ENCODE measurements at regions not wholly inside any gene's neighbourhood (a gene's known extent, or its start where the extent isn't known, plus 50 kb on each side); places are given as distances from the start of the nearest gene placed in this dataset.

GRCh38 chr1:195005338-195005737, 1602.9 kb downstream of the KCNT2 start:
- Histone ChIP-seq H2AFZ (no peak overlapping the region), H3K4me3 (no peak overlapping the region), H3K4me1 (ENCODE audit: insufficient read depth) (no peaks in the 10 kb centered on the region), H3K27ac (no peak overlapping the region), H3K9me2 (replicated peaks; ENCODE audit: insufficient read depth) (no peaks in the 10 kb centered on the region), H4K20me1 (ENCODE audit: insufficient read depth, poor library complexity, severe bottlenecking) (no peaks in the 10 kb centered on the region), H3K27me3 (no peaks in the 10 kb centered on the region), H3K79me2 (no peaks in the 10 kb centered on the region), H3K36me3 (replicated peaks; ENCODE audit: insufficient read depth, low read depth) (no peaks in the 10 kb centered on the region), H3K9me3 (ENCODE audit: low read depth) (no peaks in the 10 kb centered on the region), H3K4me2 (no peak overlapping the region)
- no peak for DNase-seq (ENCODE audit: low spot score)
- 35% methylated on average over 3 of the region's 3 CpGs for WGBS (ENCODE audit: low lambda C conversion rate, missing lambda C conversion rate)
- no peak for TF ChIP-seq EZH2phosphoT487 (IDR thresholded peaks at IDR 0.05; ENCODE audit: low read depth, severe bottlenecking, unreplicated experiment)
- no peak for TF ChIP-seq CTCF (IDR thresholded peaks at IDR 0.05; ENCODE audit: poor library complexity)
- no peak for TF ChIP-seq EZH2 (IDR thresholded peaks at IDR 0.05; ENCODE audit: borderline replicate concordance)

GRCh38 chr1:194990483-194990882, 1617.8 kb downstream of the KCNT2 start:
- Histone ChIP-seq H3K27me3 (no peaks in the 10 kb centered on the region), H3K4me1 (ENCODE audit: insufficient read depth) (no peaks in the 10 kb centered on the region), H3K4me2 (no peak overlapping the region), H3K9me2 (replicated peaks; ENCODE audit: insufficient read depth) (no peaks in the 10 kb centered on the region), H3K79me2 (no peaks in the 10 kb centered on the region), H3K36me3 (replicated peaks; ENCODE audit: insufficient read depth, low read depth) (no peaks in the 10 kb centered on the region), H4K20me1 (ENCODE audit: insufficient read depth, poor library complexity, severe bottlenecking) (no peaks in the 10 kb centered on the region), H3K9me3 (ENCODE audit: low read depth) (no peaks in the 10 kb centered on the region), H3K27ac (no peak overlapping the region), H2AFZ (no peak overlapping the region), H3K4me3 (no peak overlapping the region)
- 81% methylated on average over 2 of the region's 2 CpGs for WGBS (ENCODE audit: low lambda C conversion rate, missing lambda C conversion rate)
- no peak for DNase-seq (ENCODE audit: low spot score)
- TF ChIP-seq CTCF (IDR thresholded peaks at IDR 0.05; ENCODE audit: poor library complexity) (no peak), EZH2 (IDR thresholded peaks at IDR 0.05; ENCODE audit: borderline replicate concordance) (no peak), EZH2phosphoT487 (IDR thresholded peaks at IDR 0.05; ENCODE audit: low read depth, severe bottlenecking, unreplicated experiment) (no peak)

- no peak for TF ChIP-seq EZH2phosphoT487 (IDR thresholded peaks at IDR 0.05; ENCODE audit: low read depth, severe bottlenecking, unreplicated experiment)
- no peak for TF ChIP-seq EZH2 (IDR thresholded peaks at IDR 0.05; ENCODE audit: borderline replicate concordance)
- Histone ChIP-seq H3K79me2 (no peaks in the 10 kb centered on the region), H3K4me3 (no peak overlapping the region), H3K36me3 (replicated peaks; ENCODE audit: insufficient read depth, low read depth) (no peaks in the 10 kb centered on the region), H3K4me1 (ENCODE audit: insufficient read depth) (no peaks in the 10 kb centered on the region), H3K27me3 (no peaks in the 10 kb centered on the region), H3K27ac (no peak overlapping the region), H2AFZ (no peak overlapping the region), H3K4me2 (no peak overlapping the region), H3K9me3 (ENCODE audit: low read depth) (no peaks in the 10 kb centered on the region), H4K20me1 (ENCODE audit: insufficient read depth, poor library complexity, severe bottlenecking) (no peaks in the 10 kb centered on the region), H3K9me2 (replicated peaks; ENCODE audit: insufficient read depth) (no peaks in the 10 kb centered on the region)
- no peak for DNase-seq (ENCODE audit: low spot score)
- WGBS (ENCODE audit: low lambda C conversion rate, missing lambda C conversion rate) = 61% methylated on average over 1 of the region's 1 CpG
These were observed 1632.3 kb downstream of the KCNT2 start for GRCh38 chr1:194975913-194976312.

GRCh38 chr1:194968916-194969315, 1639.3 kb downstream of the KCNT2 start:
- DNase-seq (ENCODE audit: low spot score) = no peak
- no peaks in the 10 kb centered on the region for H3K9me3 ChIP-seq (ENCODE audit: low read depth)
- no peak for TF ChIP-seq CTCF (IDR thresholded peaks at IDR 0.05; ENCODE audit: poor library complexity)
- no peak for TF ChIP-seq EZH2phosphoT487 (IDR thresholded peaks at IDR 0.05; ENCODE audit: low read depth, severe bottlenecking, unreplicated experiment)
- no peak for TF ChIP-seq EZH2 (IDR thresholded peaks at IDR 0.05; ENCODE audit: borderline replicate concordance)
- H3K27ac ChIP-seq = no peak overlapping the region
- WGBS (ENCODE audit: low lambda C conversion rate, missing lambda C conversion rate) = 72% methylated on average over 1 of the region's 1 CpG
- no peaks in the 10 kb centered on the region for H3K79me2 ChIP-seq
- no peak overlapping the region for H3K4me2 ChIP-seq
- no peaks in the 10 kb centered on the region for H4K20me1 ChIP-seq (ENCODE audit: insufficient read depth, poor library complexity, severe bottlenecking)
- no peak overlapping the region for H3K4me3 ChIP-seq
- H3K27me3 ChIP-seq = no peaks in the 10 kb centered on the region
- H3K4me1 ChIP-seq (ENCODE audit: insufficient read depth) = no peaks in the 10 kb centered on the region
- no peaks in the 10 kb centered on the region for H3K9me2 ChIP-seq (replicated peaks; ENCODE audit: insufficient read depth)
- H2AFZ ChIP-seq = no peak overlapping the region
- no peaks in the 10 kb centered on the region for H3K36me3 ChIP-seq (replicated peaks; ENCODE audit: insufficient read depth, low read depth)
